ENCODE measurements at regions not wholly inside any gene's neighbourhood (a gene's known extent, or its start where the extent isn't known, plus 50 kb on each side); places are given as distances from the start of the nearest gene placed in this dataset.

- DNase-seq (ENCODE audit: low spot score) = no peak
Measured at GRCh38 chr2:6354546-6354945, 511.2 kb downstream of the CMPK2 start.

DNA sequence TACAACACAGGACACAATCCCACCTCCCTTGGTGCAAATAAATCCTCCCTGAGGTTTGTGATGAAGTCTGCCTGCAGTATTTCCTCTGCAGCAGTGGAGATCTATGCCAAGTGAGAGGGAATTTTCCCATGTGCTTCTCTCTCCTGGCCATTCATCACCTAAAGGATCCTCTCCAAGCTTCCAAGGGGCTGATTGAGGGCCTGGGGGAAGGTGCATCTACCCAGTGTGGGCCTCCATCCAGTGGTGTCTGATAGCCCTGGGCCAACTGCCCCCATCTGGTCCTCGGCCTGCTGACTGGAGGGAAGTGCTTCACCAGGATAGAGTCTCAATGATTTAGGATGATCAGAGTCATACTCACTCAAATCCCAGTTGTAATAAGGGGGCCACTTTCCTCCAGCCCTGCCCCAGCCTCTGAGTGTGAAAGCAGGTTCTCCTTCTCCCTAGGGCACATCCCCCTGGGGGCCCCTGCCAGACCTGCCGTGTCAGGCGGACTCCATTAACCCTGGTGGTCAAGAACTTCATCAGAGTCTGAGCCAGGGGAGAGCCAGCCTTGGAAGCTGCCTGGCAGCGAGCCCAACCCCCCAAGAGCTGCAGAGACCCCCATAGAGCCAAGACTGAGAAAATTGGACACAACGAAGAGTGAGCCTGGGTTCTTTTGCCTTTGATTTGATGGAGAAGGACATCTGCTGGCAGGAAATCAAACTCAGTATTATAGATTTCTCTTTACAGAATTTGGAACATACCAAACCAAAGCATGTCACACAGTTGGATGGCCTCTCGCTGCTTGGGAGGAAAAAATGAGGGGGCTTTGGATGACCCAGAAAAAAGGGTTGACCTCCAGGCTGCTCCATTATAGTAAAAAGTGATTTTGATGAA lies 509.6 kb downstream of the CMPK2 start:
- no peak for DNase-seq (ENCODE audit: low spot score)

- DNase-seq (ENCODE audit: low spot score) = no peak
Measured at GRCh38 chr2:6358546-6358945, 507.2 kb downstream of the CMPK2 start.

- no peak for DNase-seq (ENCODE audit: low spot score)
Measured at GRCh38 chr2:6358985-6359384, 506.7 kb downstream of the CMPK2 start.

DNA sequence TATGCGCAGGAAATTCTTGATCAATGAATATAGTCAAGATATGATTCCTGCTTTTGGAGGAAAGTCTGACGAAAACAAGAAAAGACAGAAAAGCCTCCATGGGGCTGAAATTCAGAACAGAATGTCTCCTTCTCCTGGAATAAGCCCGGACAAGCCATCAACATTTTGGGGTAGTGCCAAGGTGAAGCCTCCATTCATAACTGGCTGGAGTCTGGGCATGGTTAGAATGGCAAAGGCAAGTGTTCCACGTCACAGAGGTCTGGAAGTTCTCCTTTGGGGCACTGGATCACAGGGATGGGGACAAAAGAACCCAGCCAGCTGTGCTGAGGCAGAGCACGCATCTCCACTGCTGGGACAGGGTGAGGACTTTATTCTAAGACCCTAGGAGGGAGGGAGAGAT lies 505.7 kb downstream of the CMPK2 start:
- no peak for DNase-seq (ENCODE audit: low spot score)

DNA sequence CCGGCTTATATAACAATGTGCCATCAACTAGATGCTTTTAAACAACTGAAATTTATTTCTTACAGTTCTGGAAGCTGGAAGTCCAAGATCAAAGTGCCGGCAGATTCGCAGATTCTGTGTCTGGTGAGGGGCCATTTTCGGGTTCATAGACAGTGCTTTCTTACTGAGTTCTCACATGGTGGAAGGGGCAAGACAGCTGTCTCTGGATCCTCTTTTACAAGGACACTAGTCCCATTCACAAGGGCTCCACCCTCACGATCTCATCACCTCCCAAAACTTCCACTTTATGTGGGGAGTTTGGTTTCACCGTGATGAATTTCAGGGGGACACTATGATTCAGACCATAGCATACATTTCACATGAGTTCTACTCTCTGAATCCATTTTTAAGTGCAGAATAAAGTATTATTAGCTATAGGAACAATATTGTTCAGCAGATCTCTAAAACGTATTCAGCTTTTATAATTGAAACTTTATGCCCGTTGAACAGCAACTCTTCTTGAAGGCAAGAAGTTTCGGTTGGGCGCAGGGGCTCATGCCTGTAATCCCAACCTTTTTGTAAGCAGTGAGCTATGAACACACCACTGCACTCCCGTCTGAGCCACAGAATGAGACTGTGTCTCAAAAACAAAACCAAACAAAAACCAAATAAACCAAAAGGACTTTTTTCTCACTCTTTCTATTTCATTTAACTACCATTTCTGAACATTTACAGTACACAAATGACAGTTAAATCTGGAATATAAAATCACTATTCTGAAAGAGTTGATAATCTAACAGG lies 502.8 kb downstream of the CMPK2 start:
- DNase-seq (ENCODE audit: low spot score) = no peak

GRCh38 chr2:6368281-6368680 lies 497.4 kb downstream of the CMPK2 start:
- no peak for DNase-seq (ENCODE audit: low spot score)

- no peak for DNase-seq (ENCODE audit: low spot score)
Measured at GRCh38 chr2:6369266-6369665, 496.4 kb downstream of the CMPK2 start.

DNA sequence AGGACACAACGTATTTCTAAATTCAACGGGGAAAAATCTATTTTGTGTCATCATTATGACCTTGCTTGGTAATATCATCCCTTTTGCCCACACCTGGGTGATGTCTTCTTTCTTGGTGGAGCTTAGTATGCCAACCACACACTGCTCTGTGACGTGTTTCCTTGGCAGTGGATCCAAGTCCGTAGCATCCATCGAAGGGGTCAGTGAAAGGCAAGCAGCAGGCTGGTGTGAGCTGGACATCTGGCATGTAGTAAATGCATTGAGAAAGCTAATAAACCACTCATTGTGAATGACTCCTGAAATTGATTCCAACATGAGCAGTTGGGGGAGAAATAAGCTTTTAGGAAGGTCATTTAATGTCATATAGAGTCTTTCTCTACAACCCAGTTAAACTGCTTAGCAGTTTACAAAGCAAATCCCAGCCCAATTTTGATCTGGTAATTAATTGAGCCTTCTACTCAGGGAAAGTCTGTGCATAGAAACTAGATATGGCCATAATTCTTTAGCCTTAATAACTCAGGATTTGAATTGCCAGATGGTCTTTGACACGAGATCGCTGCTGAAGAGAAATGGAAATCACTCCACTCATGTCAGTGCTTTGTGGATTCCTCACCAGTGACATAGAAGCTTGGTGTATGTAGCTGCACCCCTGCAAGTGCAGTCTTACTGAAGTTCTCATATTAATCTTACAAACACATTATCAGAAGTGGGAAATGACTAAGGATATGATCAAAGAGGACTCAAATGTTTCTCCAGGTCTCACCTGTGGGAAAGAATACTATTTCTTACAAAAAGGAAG lies 494.8 kb downstream of the CMPK2 start:
- no peak for DNase-seq (ENCODE audit: low spot score)

DNA sequence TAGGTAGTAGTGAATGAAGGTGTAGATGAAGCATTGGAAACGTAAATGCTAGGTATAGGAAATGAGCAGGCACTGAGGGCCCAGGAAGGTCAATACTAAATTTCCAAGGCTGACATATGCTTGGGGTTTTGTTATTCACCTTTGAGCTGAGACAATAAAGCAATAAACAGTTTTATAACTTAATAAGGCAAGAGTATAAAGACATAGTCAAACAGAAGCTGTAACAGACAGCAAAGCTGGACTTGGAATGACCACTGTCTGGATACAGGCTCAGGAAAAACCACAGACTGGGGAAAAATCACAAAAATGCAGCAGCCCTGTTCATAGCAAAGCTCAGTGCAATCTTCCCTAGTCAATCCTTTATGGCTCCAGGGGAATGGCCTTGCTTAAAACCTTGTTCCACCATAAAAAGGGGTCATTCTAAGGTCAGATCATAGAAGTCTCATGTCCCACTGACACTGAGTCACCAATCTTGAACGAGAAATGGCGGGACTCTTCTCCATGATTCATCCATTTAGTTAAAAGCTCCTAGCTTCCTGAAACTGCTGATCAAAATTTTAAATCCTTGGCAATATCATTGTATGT lies 493.3 kb downstream of the CMPK2 start:
- DNase-seq (ENCODE audit: low spot score) = no peak

GRCh38 chr2:6381326-6381725 lies 484.4 kb downstream of the CMPK2 start:
- no peak for DNase-seq (ENCODE audit: low spot score)

GRCh38 chr2:6384341-6384740 lies 481.4 kb downstream of the CMPK2 start:
- no peak for DNase-seq (ENCODE audit: low spot score)

GRCh38 chr2:6392354-6392753 lies 473.4 kb downstream of the CMPK2 start:
- DNase-seq (ENCODE audit: low spot score) = no peak

DNA sequence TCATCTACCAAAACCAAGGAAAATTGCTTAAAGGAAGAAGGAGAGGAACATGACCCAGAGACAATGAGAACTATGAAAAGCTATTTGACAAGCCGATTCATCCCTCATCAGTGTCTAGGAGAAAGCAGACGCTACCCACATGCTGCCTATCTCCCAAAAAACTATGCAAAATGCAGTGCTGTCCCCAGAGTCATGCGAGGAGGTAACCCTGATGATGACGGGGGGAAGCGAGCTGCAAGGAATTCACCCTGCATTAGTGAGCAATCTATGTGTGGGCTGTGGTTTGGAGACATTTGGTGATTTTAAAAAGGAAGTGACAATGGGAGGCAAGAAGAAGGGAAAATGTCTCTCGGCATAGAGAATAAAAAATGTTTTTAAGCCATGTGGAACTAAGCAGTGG lies 472.7 kb downstream of the CMPK2 start:
- DNase-seq (ENCODE audit: low spot score) = no peak

GRCh38 chr2:6393819-6394218 lies 471.9 kb downstream of the CMPK2 start:
- DNase-seq (ENCODE audit: low spot score) = no peak

GRCh38 chr2:6394276-6394675 lies 471.4 kb downstream of the CMPK2 start:
- no peak for DNase-seq (ENCODE audit: low spot score)

DNA sequence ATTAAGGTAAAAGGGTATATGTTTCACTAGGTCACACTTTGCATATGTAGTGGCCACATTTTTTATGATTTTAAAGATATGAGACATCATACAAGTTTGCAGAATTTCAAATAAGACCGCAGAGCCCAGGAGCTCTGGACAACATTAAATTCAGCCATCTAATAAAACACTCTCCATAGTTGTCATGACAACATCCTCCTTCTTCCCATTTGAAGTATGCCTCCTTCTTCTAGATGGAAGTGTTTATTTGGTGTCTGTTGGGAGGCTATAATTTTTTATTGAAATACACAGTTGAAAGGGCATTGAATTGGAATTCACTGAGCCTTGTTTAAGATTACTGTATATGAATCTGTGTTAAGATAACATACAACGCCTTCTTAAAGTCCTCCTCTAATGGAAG lies 467.3 kb downstream of the CMPK2 start:
- DNase-seq (ENCODE audit: low spot score) = no peak

- no peak for DNase-seq (ENCODE audit: low spot score)
Measured at GRCh38 chr2:6401301-6401700, 464.4 kb downstream of the CMPK2 start.

DNA sequence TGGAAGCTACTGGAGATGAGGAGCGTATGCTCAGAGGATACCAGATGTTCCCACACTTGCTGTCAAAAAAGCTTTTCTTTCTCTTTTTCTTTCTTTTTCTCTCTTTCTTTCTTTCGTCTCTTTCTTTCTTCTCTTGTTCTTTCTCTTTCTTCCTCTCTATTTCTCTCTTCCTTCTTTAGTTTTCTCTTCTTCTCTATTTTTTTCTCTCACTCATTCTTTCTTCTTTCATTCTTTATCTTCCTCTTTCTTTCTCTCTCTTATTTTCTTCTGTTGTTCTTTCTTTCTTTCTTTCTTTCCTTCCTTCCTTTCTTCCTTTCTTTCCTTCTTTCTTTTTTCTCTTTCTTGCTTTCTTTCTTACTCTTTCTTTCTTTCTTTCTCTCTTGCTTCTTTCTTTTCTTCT lies 457.6 kb downstream of the CMPK2 start:
- no peak for DNase-seq (ENCODE audit: low spot score)

- no peak for DNase-seq (ENCODE audit: low spot score)
Measured at GRCh38 chr2:6410313-6410712, 455.4 kb downstream of the CMPK2 start.

- DNase-seq (ENCODE audit: low spot score) = no peak
Measured at GRCh38 chr2:6412533-6413091, 453.1 kb downstream of the CMPK2 start.

DNA sequence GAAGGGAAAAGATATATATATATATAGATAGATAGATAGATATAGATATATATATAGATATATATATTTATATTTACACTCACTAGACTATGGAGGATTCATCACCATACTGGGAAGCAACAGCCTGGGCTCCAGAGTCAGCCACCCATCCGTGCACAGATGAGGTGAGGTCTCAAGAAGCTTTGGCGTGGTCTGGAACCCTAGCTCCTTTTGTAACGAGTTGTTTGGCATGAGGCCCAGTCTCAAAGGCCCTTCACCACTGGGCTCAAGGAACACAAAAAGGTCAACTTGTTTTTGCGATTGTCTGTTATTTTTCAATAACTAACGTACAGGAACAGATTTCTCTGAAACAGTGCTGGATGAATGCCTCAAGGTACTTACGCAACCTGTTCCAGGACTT lies 448.7 kb downstream of the CMPK2 start:
- DNase-seq (ENCODE audit: low spot score) = no peak
